Fibroblast of lung (primary cell): ENCODE measurements at regions not wholly inside any gene's neighbourhood (a gene's known extent, or its start where the extent isn't known, plus 50 kb on each side); places are given as distances from the start of the nearest gene placed in this dataset.

ENCODE experiments used
- DNase-seq, 2 donors: peaks; one replicate each; pipeline versions ENCODE4 v3.0.0 to v3.0.0-alpha.2; 2010; ENCODE audit warnings: low read depth in 2 of 2
- H2AFZ ChIP-seq: 2 replicates; pipeline ENCODE4 v1.5.1; 2012; ENCODE audit warnings: low read length, control low read depth, inconsistent platforms
- H3K27ac ChIP-seq: 2 replicates; pipeline ENCODE4 v1.5.1; 2011; ENCODE audit warnings: low read length, control low read depth; ENCODE audit not compliant: insufficient read depth
- H3K27me3 ChIP-seq: 2 replicates; pipeline ENCODE4 v1.5.1; 2011; ENCODE audit warnings: mild to moderate bottlenecking, low read length; ENCODE audit not compliant: control insufficient read depth, insufficient read depth
- H3K36me3 ChIP-seq: 2 replicates; pipeline ENCODE4 v1.5.1; 2011; ENCODE audit warnings: low read length; ENCODE audit not compliant: control insufficient read depth, insufficient read depth
- H3K4me1 ChIP-seq: 2 replicates; pipeline ENCODE4 v1.5.1; 2011; ENCODE audit warnings: low read length; ENCODE audit not compliant: control insufficient read depth, insufficient read depth; ENCODE audit errors: extremely low read depth
- H3K4me2 ChIP-seq: 2 replicates; pipeline ENCODE4 v1.5.1; 2011; ENCODE audit warnings: low read length, control low read depth; ENCODE audit not compliant: insufficient read depth; ENCODE audit errors: extremely low read depth
- H3K4me3 ChIP-seq, 4 experiments: fragments of 200-600 bp in 1 of 4; sonication (generic) in 1 of 4; replicated peaks in 1 of 4; 2 replicates each; pipeline ENCODE4 v1.5.1; 2011 to 2016; ENCODE audit warnings: low read length in 4 of 4, low read depth in 3 of 4, mild to moderate bottlenecking in 3 of 4, control low read depth in 2 of 4, inconsistent platforms in 1 of 4, mixed read lengths in 1 of 4; ENCODE audit not compliant: insufficient read depth in 1 of 4; ENCODE audit errors: control extremely low read depth in 1 of 4
- H3K79me2 ChIP-seq: 2 replicates; pipeline ENCODE4 v1.5.1; 2012; ENCODE audit warnings: mild to moderate bottlenecking, low read length, inconsistent platforms; ENCODE audit not compliant: control insufficient read depth, insufficient read depth
- H3K9ac ChIP-seq: 2 replicates; pipeline ENCODE4 v1.5.1; 2011; ENCODE audit warnings: mild to moderate bottlenecking, low read length, control low read depth; ENCODE audit not compliant: insufficient read depth
- H3K9me3 ChIP-seq: 2 replicates; pipeline ENCODE4 v1.5.1; 2012; ENCODE audit warnings: low read depth, low read length; ENCODE audit not compliant: control insufficient read depth, insufficient read depth
- H4K20me1 ChIP-seq: 2 replicates; pipeline ENCODE4 v1.5.1; 2011; ENCODE audit warnings: low read length; ENCODE audit not compliant: control insufficient read depth, insufficient read depth; ENCODE audit errors: extremely low read depth
- CTCF ChIP-seq, 2 donors: IDR thresholded peaks in 1 of 2; conservative IDR thresholded peaks in 1 of 2; 1 replicate in 1 of 2; 2 replicates in 1 of 2; pipeline ENCODE4 v1.5.1; 2011 to 2012; ENCODE audit warnings: low read length in 2 of 2, control low read depth in 1 of 2, inconsistent platforms in 1 of 2, low read depth in 1 of 2, mild to moderate bottlenecking in 1 of 2
- EZH2 ChIP-seq: IDR thresholded peaks from 2 replicates; pipeline ENCODE4 v1.5.1; 2012; ENCODE audit warnings: low read length, control low read depth, mild to moderate bottlenecking; ENCODE audit errors: missing control alignments

GRCh38 chr4:155487210-155487609 lies 110.4 kb upstream of the MAP9 start:
- Histone ChIP-seq H3K79me2 (no peaks in the 10 kb centered on the region), H3K27me3 (no peaks in the 10 kb centered on the region), H2AFZ (no peak overlapping the region), H3K4me2 (no peak overlapping the region), H3K9ac (no peak overlapping the region), H3K4me3 (no peak overlapping the region), H3K9me3 (no peaks in the 10 kb centered on the region), H4K20me1 (no peaks in the 10 kb centered on the region), H3K4me1 (no peaks in the 10 kb centered on the region), H3K27ac (no peak overlapping the region), H3K36me3 (no peaks in the 10 kb centered on the region)
- DNase-seq: no peak
- no peak for TF ChIP-seq EZH2
- TF ChIP-seq CTCF (conservative IDR thresholded peaks at IDR 0.05 in 1 of 2, IDR thresholded peaks at IDR 0.05 in 1 of 2; ENCODE audit: low read depth in 1 of 2, low read length in 2 of 2): no peak

- TF ChIP-seq CTCF (conservative IDR thresholded peaks at IDR 0.05 in 1 of 2, IDR thresholded peaks at IDR 0.05 in 1 of 2; ENCODE audit: low read depth in 1 of 2, low read length in 2 of 2) (no peak), EZH2 (no peak)
- no peaks in the 10 kb centered on the region for H3K36me3 ChIP-seq
- no peak overlapping the region for H3K9ac ChIP-seq
- no peak overlapping the region for H3K27ac ChIP-seq
- no peaks in the 10 kb centered on the region for H3K4me1 ChIP-seq
- no peaks in the 10 kb centered on the region for H3K27me3 ChIP-seq
- H3K4me2 ChIP-seq: no peak overlapping the region
- no peaks in the 10 kb centered on the region for H4K20me1 ChIP-seq
- no peaks in the 10 kb centered on the region for H3K9me3 ChIP-seq
- no peak overlapping the region for H2AFZ ChIP-seq
- H3K4me3 ChIP-seq: no peak overlapping the region
- DNase-seq: no peak
- H3K79me2 ChIP-seq: no peaks in the 10 kb centered on the region
Measured at GRCh38 chr4:155481150-155481549, 104.4 kb upstream of the MAP9 start.

DNA sequence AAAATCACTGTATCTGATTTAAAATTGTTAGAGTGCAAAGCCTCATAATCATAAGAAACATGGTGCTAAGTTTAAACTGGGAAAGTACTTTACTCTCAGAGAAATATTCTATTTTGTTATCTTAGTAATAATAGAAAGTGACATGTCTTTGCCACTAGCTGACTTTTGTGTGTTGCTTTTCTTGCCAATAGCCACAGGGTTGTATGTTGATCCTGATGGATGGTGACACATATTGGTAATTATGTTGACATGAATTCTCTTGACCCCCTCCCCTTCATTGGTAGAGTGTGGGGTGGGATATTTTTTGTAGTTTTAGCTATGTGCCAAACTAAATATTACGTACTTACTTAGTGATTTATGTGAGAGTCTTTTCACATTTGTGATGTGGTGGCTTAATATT lies 103.1 kb upstream of the MAP9 start:
- Histone ChIP-seq H3K4me1 (no peaks in the 10 kb centered on the region), H3K79me2 (no peaks in the 10 kb centered on the region), H3K36me3 (no peaks in the 10 kb centered on the region), H3K9me3 (no peaks in the 10 kb centered on the region), H3K4me3 (no peak overlapping the region), H4K20me1 (no peaks in the 10 kb centered on the region), H3K9ac (no peak overlapping the region), H2AFZ (no peak overlapping the region), H3K27ac (no peak overlapping the region), H3K27me3 (no peaks in the 10 kb centered on the region), H3K4me2 (no peak overlapping the region)
- TF ChIP-seq CTCF (conservative IDR thresholded peaks at IDR 0.05 in 1 of 2, IDR thresholded peaks at IDR 0.05 in 1 of 2; ENCODE audit: low read depth in 1 of 2, low read length in 2 of 2) (no peak), EZH2 (no peak)
- DNase-seq: no peak
